ENCODE measurements at regions not wholly inside any gene's neighbourhood (a gene's known extent, or its start where the extent isn't known, plus 50 kb on each side); places are given as distances from the start of the nearest gene placed in this dataset.

- no peak for DNase-seq
Measured at GRCh38 chr5:38207343-38207742, 51.0 kb upstream of the EGFLAM start.

GRCh38 chr5:38202741-38203140, 55.6 kb upstream of the EGFLAM start:
- DNase-seq = no peak

GRCh38 chr5:38200872-38201557, 57.3 kb upstream of the EGFLAM start:
- DNase-seq = no peak

GRCh38 chr5:38197118-38197517, 61.2 kb upstream of the EGFLAM start:
- DNase-seq = no peak

- no peak for DNase-seq
Measured at GRCh38 chr5:38193015-38193581, 65.3 kb upstream of the EGFLAM start.

GRCh38 chr5:38191693-38192092, 66.7 kb upstream of the EGFLAM start:
- no peak for DNase-seq

GRCh38 chr5:38190111-38190510, 68.2 kb upstream of the EGFLAM start:
- DNase-seq = no peak

- no peak for DNase-seq
Measured at GRCh38 chr5:38189081-38189504, 69.3 kb upstream of the EGFLAM start.

- no peak for DNase-seq
Measured at GRCh38 chr5:38188591-38188990, 69.8 kb upstream of the EGFLAM start.

GRCh38 chr5:38187532-38187931, 70.8 kb upstream of the EGFLAM start:
- no peak for DNase-seq

- no peak for DNase-seq
Measured at GRCh38 chr5:38184627-38185026, 73.7 kb upstream of the EGFLAM start.

- DNase-seq = no peak
Measured at GRCh38 chr5:38182991-38183390, 75.4 kb upstream of the EGFLAM start.

- DNase-seq = no peak
Measured at GRCh38 chr5:38168029-38168428, 90.3 kb upstream of the EGFLAM start.

- DNase-seq = no peak
Measured at GRCh38 chr5:38167562-38167996, 90.8 kb upstream of the EGFLAM start.

GRCh38 chr5:38166832-38167231, 91.5 kb upstream of the EGFLAM start:
- no peak for DNase-seq

- DNase-seq = no peak
Measured at GRCh38 chr5:38165435-38165834, 92.9 kb upstream of the EGFLAM start.

- no peak for DNase-seq
Measured at GRCh38 chr5:38164776-38165399, 93.5 kb upstream of the EGFLAM start.

- DNase-seq = no peak
Measured at GRCh38 chr5:38163636-38164237, 94.6 kb upstream of the EGFLAM start.

GRCh38 chr5:38162625-38163024, 95.7 kb upstream of the EGFLAM start:
- no peak for DNase-seq

GRCh38 chr5:38157024-38157423, 101.3 kb upstream of the EGFLAM start:
- no peak for DNase-seq

- DNase-seq = no peak
Measured at GRCh38 chr5:38154615-38155204, 103.6 kb upstream of the EGFLAM start.

- no peak for DNase-seq
Measured at GRCh38 chr5:38151878-38152277, 106.5 kb upstream of the EGFLAM start.

GRCh38 chr5:38149815-38150195, 108.6 kb upstream of the EGFLAM start:
- DNase-seq = no peak
